ENCODE measurements at regions not wholly inside any gene's neighbourhood (a gene's known extent, or its start where the extent isn't known, plus 50 kb on each side); places are given as distances from the start of the nearest gene placed in this dataset.

- intact Hi-C loops (cut with DNase I; ENCODE audit: low total_unique reads), result loop anchor here (5.0 kb wide), 1 partner anchor 169 kb away; no protein-coding TSS in a partner anchor
- Histone ChIP-seq H3K27me3 (no peaks in the 10 kb centered on the region), H3K9me3 (peaks cover 0 to 5% of the 10 kb centered on the region in 2 donors), H3K27ac (no peak overlapping the region), H3K4me3 (no peak overlapping the region), H3K36me3 (no peaks in the 10 kb centered on the region), H3K4me1 (peaks cover 0 to 8% of the 10 kb centered on the region in 2 donors)
- no peak for DNase-seq (ENCODE audit: low spot score in 2 of 2)
- no peak for TF ChIP-seq CTCF (IDR thresholded peaks at IDR 0.05)
- TF ChIP-seq POLR2A (IDR thresholded peaks at IDR 0.05), result no peak
- no peak for TF ChIP-seq POLR2AphosphoS5 (IDR thresholded peaks at IDR 0.05)
Observed at GRCh38 chr20:12111431-12112088, 193.9 kb downstream of the BTBD3 start.

GRCh38 chr20:12112089-12112474, 194.4 kb downstream of the BTBD3 start:
- TF ChIP-seq CTCF (IDR thresholded peaks at IDR 0.05) (no peak), POLR2AphosphoS5 (IDR thresholded peaks at IDR 0.05) (no peak), POLR2A (IDR thresholded peaks at IDR 0.05) (no peak)
- no peaks in the 10 kb centered on the region for H3K36me3 ChIP-seq
- intact Hi-C loops (cut with DNase I; ENCODE audit: low total_unique reads), result loop anchor here (5.0 kb wide), 1 partner anchor 170 kb away; no protein-coding TSS in a partner anchor
- peak in 1 of 2 donors; percentile 49 for DNase-seq (ENCODE audit: low spot score in 2 of 2)
- H3K27ac ChIP-seq, result peak overlapping the region; percentile 21 to 83
- H3K4me3 ChIP-seq, result no peak overlapping the region
- H3K9me3 ChIP-seq, result peaks cover 0 to 2% of the 10 kb centered on the region in 2 donors
- no peaks in the 10 kb centered on the region for H3K27me3 ChIP-seq
- H3K4me1 ChIP-seq, result peaks cover 0 to 8% of the 10 kb centered on the region in 2 donors

- Histone ChIP-seq H3K4me3 (no peak overlapping the region), H3K9me3 (no peaks in the 10 kb centered on the region), H3K27me3 (no peaks in the 10 kb centered on the region), H3K36me3 (no peaks in the 10 kb centered on the region), H3K4me1 (peaks cover 0 to 8% of the 10 kb centered on the region in 2 donors), H3K27ac (peak overlapping the region in 1 of 2 donors; percentile 83)
- intact Hi-C loops (cut with DNase I; ENCODE audit: low total_unique reads), result loop anchor here (5.0 kb wide), 1 partner anchor 170 kb away; no protein-coding TSS in a partner anchor
- TF ChIP-seq POLR2A (IDR thresholded peaks at IDR 0.05), result no peak
- TF ChIP-seq POLR2AphosphoS5 (IDR thresholded peaks at IDR 0.05), result no peak
- no peak for TF ChIP-seq CTCF (IDR thresholded peaks at IDR 0.05)
- DNase-seq (ENCODE audit: low spot score in 2 of 2), result no peak
Observed at GRCh38 chr20:12112665-12113064, 195.0 kb downstream of the BTBD3 start.

- intact Hi-C loops (cut with DNase I; ENCODE audit: low total_unique reads), result loop anchor here (5.0 kb wide), 1 partner anchor 171 kb away; no protein-coding TSS in a partner anchor
Observed at GRCh38 chr20:12113075-12113467, 195.4 kb downstream of the BTBD3 start.

More at GRCh38 chr20:12113075-12113467, 195.4 kb downstream of the BTBD3 start:
- H3K27me3 ChIP-seq, result no peaks in the 10 kb centered on the region
- no peak for TF ChIP-seq POLR2AphosphoS5 (IDR thresholded peaks at IDR 0.05)
- no peak for TF ChIP-seq POLR2A (IDR thresholded peaks at IDR 0.05)
- TF ChIP-seq CTCF (IDR thresholded peaks at IDR 0.05), result no peak
- H3K9me3 ChIP-seq, result no peaks in the 10 kb centered on the region
- H3K27ac ChIP-seq, result peak overlapping the region; percentile 21 to 83
- H3K4me3 ChIP-seq, result no peak overlapping the region
- no peaks in the 10 kb centered on the region for H3K36me3 ChIP-seq
- no peak for DNase-seq (ENCODE audit: low spot score in 2 of 2)
- H3K4me1 ChIP-seq, result peaks cover 0 to 8% of the 10 kb centered on the region in 2 donors
